ENCODE measurements at regions not wholly inside any gene's neighbourhood (a gene's known extent, or its start where the extent isn't known, plus 50 kb on each side); places are given as distances from the start of the nearest gene placed in this dataset.
"Not testable (repeated sequence)": the region's sequence is repeated elsewhere in the genome, so short reads cannot be mapped to it uniquely, and the experiment has no call there.

GRCh38 chr14:103232031-103232808 is 101.8 kb upstream of the EIF5 start:
- no peak for DNase-seq

GRCh38 chr14:103232831-103233319 is 101.2 kb upstream of the EIF5 start:
- no peak for DNase-seq

GRCh38 chr14:103233328-103233727 is 100.7 kb upstream of the EIF5 start:
- DNase-seq: no peak

- DNase-seq: not testable (repeated sequence)
Observed at GRCh38 chr14:103234826-103235225, 99.2 kb upstream of the EIF5 start.

GRCh38 chr14:103235506-103235905 is 98.5 kb upstream of the EIF5 start:
- DNase-seq: not testable (repeated sequence)

GRCh38 chr14:103239751-103240150 is 94.3 kb upstream of the EIF5 start:
- DNase-seq: no peak

- DNase-seq: no peak
Observed at GRCh38 chr14:103241531-103241930, 92.5 kb upstream of the EIF5 start.

- no peak for DNase-seq
Observed at GRCh38 chr14:103243764-103244737, 90.0 kb upstream of the EIF5 start.

- not testable (repeated sequence) for DNase-seq
Observed at GRCh38 chr14:103245624-103246031, 88.4 kb upstream of the EIF5 start.

GRCh38 chr14:103246070-103246469 is 88.0 kb upstream of the EIF5 start:
- DNase-seq: no peak

GRCh38 chr14:103247169-103247606 is 86.8 kb upstream of the EIF5 start:
- no peak for DNase-seq

GRCh38 chr14:103250181-103250580 is 83.9 kb upstream of the EIF5 start:
- DNase-seq: no peak

GRCh38 chr14:103250874-103251273 is 83.2 kb upstream of the EIF5 start:
- no peak for DNase-seq

GRCh38 chr14:103255555-103255954 is 78.5 kb upstream of the EIF5 start:
- no peak for DNase-seq

- no peak for DNase-seq
Observed at GRCh38 chr14:103256406-103256805, 77.6 kb upstream of the EIF5 start.

GRCh38 chr14:103257211-103257962 is 76.7 kb upstream of the EIF5 start:
- no peak for DNase-seq

- DNase-seq: no peak
Observed at GRCh38 chr14:103258211-103258610, 75.8 kb upstream of the EIF5 start.

- no peak for DNase-seq
Observed at GRCh38 chr14:103259184-103259583, 74.9 kb upstream of the EIF5 start.

GRCh38 chr14:103259801-103260628 is 74.0 kb upstream of the EIF5 start:
- no peak for DNase-seq

GRCh38 chr14:103260629-103261124 is 73.4 kb upstream of the EIF5 start:
- peak; percentile 50 for DNase-seq

GRCh38 chr14:103267226-103267910 is 66.7 kb upstream of the EIF5 start:
- no peak for DNase-seq

Data from right hindlimb (tissue), 1 donor.